ENCODE measurements at regions not wholly inside any gene's neighbourhood (a gene's known extent, or its start where the extent isn't known, plus 50 kb on each side); places are given as distances from the start of the nearest gene placed in this dataset.

DNA sequence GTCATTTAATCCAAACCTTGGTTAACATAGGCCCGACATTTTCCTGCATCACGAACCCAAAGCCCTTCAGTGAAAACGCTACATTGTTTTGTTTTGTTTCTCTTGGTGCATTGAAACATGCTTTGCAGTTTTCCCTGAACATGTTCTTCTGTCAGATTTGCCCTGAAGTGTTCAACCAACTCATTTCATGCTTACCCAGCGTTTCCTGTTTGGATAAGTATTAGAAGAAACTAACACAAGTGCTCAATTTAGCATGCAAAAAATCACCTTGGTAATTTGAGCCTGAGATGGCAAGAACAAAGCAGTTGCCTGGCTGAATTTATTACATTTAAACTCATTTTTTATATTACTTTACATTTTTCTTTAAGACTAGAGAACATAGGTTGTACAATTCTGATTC lies 160.1 kb upstream of the VCX3A start:
- no peak for DNase-seq

GRCh38 chrX:6694221-6694620 lies 159.3 kb upstream of the VCX3A start:
- no peak for DNase-seq

DNA sequence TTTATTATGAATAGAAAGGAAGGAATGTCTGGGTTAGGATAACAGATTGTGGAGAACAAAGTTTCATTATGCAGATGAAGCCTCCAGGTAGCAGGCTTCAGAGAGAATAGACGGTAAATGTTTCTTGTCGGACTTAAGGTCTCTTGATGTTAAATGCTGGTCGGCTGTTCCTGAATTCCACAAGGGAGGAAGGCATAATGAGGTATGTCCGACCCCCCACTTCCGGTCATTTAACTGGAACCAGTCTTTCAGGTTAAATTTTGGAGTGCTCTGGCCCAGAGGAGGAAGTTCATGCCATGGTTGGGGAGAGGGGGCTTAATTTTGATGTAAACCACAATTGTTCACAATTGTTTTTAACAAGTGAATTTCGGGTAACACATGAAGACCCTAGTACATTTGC lies 158.1 kb upstream of the VCX3A start:
- DNase-seq = no peak

GRCh38 chrX:6685489-6685888 lies 150.6 kb upstream of the VCX3A start:
- DNase-seq = no peak

GRCh38 chrX:6683353-6683752 lies 148.4 kb upstream of the VCX3A start:
- no peak for DNase-seq

- DNase-seq = no peak
Observed at GRCh38 chrX:6681521-6682145, 146.7 kb upstream of the VCX3A start.

- DNase-seq = no peak
Observed at GRCh38 chrX:6679988-6680387, 145.1 kb upstream of the VCX3A start.

GRCh38 chrX:6679550-6679949 lies 144.6 kb upstream of the VCX3A start:
- DNase-seq = no peak

DNA sequence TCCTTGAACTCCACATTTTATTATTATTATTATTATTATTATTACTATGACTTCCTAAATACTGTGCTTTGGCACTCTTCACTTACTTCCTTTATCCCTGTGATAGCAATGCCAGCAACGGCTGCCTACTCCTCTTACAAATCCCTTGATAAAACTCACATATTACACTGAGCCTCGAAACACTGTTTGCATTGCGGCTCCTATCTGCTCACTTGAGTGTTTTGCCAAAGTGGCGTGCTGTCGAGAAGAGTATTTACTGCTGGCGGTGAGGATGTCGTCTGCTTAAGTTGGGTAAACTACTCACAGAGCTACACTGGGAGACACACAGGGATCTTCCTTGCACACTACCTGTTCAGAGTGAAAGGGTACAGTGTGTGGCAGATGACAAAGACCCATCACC lies 143.4 kb upstream of the VCX3A start:
- DNase-seq = no peak

DNA sequence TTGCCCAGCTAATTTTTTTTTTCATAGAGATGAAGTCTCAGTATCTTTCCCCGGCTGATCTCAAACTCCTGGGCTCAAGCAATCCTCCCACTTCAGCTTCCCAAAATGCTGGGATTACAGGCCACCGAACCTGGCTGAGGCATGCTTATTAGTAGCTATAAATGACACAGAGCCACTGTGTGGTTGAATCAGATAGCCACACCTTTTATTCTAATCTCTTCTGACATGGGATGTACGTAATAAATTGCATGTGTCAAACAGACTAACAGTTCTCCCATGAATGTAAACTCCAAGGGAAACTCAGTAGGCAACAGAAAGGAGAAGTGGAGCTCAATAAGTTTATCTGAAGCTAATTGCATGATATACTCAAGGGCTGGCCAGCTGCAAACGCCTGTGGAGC lies 139.8 kb upstream of the VCX3A start:
- no peak for DNase-seq

DNA sequence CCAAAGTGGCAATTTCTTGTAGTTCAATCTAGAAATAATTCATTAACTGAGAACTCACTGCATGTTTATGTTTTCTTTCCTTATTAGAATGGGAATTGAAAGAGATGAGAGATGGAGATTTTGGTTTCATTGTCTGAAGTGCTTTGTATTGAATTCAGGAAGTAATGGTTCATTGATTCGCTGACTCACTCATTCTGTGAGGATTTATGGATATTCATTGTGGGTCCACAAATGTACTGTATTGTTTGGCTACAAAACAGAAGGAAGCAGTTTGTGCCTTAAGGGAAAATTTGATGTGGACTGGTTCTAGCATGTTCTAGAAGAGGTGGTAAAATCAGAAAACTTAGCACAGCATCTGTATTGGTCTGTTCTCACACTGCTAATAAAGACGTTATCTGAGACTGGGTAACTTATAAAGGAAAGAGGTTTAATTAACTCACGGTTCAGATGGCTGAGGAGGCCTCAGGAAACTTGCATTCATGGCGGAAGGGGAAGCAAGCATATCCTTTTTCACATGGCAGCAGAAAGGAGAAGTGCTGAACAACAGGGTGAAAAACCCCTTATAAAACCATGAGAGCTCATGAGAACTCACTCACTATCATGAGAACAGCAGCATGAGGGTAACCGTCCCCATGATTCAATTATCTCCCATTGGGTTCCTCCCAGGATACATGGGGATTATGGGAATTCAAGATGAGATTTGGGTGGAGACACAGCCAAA lies 132.3 kb upstream of the VCX3A start:
- no peak for DNase-seq

DNA sequence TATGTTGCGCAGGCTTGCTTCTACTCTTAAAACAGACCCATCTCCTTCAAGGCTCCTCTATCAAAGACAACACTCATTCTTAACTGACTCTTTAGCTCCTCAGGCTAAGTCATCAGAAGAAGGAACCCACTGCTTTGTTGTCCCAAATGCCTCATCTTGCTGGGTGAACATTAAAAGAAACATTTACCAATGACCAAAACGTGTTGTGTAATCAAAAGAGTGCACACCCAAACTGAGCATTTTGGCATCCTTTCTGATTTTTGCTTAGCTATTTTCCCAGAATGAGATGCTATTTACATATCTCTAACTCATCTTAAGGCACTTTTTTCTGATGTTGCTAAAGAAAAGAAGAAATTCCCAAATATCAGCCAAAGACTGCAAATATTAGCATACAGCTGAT lies 131.7 kb upstream of the VCX3A start:
- no peak for DNase-seq

- DNase-seq = no peak
Observed at GRCh38 chrX:6661736-6662135, 126.8 kb upstream of the VCX3A start.

GRCh38 chrX:6660567-6661264 lies 125.8 kb upstream of the VCX3A start:
- no peak for DNase-seq

- no peak for DNase-seq
Observed at GRCh38 chrX:6645216-6645615, 110.3 kb upstream of the VCX3A start.

DNA sequence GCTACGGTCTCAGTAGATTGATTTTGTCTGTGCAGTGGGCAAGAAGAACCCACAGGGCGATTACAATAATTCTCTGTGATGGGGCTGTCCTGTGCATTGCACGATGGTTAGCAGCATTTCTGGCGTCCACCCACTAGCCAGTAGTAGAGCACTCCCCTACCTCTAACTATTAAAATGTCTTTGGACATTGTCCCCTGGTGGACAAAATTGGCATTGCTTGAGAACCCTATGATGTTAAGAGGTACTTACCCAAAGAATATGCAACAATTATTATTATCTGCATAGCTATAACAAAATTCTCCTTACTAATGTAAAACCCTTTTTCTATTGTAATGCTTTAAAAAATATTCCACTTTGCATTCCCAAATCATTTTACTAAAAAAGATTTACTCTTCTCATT lies 109.5 kb upstream of the VCX3A start:
- DNase-seq = no peak

DNA sequence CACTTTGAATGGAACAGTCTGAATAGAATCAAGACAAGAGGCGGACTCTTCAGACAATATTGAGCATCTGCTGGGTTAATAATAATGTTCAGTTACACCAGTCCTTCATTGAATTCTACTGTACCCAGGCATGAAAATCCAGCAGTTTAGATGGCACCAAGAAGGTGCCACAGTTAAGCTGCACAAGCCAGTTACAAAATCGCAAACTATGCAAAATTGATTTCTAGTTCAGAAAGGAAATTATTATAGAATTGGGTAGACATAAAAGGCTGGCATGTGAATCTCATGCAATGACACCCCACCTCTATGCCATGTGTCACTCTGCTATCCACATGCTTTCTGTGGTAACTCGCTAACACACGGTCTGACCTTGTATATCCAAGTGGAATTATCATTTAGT lies 105.8 kb upstream of the VCX3A start:
- no peak for DNase-seq

DNA sequence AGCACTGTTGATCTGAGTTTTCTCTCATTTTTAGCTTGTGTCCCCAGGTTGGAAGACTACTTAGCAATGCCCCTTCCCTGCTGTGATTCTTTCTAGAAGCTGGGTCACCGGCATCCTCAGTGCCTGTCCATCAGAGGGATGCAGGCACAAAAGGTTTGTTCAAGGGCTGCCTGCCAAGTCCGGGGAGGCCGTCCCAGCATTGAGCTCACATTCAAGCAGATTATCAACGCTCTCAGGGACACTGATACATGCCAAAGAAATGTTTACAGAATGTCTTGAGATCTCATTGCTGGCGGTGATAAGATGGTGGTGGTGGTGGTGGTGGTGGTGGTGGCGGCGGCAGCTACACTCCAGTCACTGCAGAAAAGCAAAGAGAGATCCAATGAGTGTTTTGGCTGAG lies 79.6 kb upstream of the VCX3A start:
- no peak for DNase-seq

DNA sequence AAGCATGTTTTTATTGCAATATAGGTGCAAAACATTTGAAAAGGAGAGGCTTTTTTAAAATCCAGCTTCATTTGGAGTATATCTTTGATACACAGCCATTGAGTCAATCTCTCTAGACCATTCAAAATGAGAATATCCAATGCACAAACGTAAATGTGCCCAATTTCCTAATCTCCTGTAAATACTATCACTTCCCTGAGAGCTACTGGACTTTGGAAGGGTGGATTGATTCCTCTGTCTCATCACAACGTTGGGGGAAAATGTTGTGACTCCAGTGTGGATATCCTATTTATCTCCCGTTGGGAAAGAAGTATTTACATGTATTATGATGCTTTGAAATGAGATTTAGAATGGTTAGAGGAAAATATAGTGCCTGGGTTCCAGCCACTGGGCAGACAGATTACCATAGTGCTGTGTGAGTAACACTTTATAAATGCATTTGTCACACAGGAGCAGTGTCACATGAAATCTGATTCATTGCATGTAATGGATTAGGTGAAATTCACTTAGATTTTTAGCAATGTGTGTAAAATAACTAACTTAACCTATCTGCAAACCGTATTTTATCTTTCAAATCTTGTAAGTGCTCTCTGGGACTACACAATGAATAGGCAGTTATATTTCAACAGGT lies 64.4 kb upstream of the VCX3A start:
- no peak for DNase-seq
